Putamen (tissue), 1 donor: ENCODE measurements at regions not wholly inside any gene's neighbourhood (a gene's known extent, or its start where the extent isn't known, plus 50 kb on each side); places are given as distances from the start of the nearest gene placed in this dataset.
"Not testable (repeated sequence)": the region's sequence is repeated elsewhere in the genome, so short reads cannot be mapped to it uniquely, and the experiment has no call there.

Experiments
- DNase-seq: peaks from one replicate; pipeline ENCODE4 v3.0.0-alpha.2; 2016; ENCODE audit warnings: low spot score

DNA sequence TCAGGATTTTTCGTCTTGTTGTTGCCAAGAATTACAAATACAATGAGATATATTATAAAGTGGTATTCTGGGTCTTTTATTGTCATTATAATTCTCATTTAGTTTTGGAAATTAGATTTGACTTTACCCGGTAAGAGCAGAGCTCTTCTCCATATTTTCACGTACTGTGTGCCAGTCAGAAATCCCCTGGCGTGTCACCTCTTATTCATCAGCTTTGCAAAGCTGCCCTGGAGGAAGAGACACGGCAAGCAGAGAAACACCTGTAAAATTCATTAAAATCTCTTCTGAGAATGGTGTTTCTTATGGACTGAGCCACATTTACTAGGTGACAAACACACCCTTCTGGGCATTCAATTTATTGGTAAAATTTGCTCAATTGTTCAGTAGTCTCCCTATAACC lies 440.4 kb downstream of the HINT1 start:
- no peak for DNase-seq

DNA sequence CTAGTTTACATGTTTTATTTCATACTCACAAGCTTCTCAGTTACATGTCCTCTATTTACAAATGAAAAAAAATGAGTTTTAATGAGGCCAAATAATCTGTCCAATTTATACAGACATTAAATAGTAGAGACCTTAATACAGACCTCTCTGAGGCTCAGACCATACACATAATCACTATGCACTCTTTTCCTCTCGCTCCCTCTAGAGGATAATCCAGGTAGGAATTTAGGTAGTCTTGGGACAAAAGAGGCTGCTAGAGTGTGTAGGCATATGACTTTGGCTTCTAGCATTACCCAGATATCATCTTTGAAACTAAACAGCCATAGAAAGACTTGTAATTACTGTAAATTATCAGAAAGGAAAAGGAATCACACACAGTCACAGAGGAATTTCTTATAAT lies 444.7 kb downstream of the HINT1 start:
- no peak for DNase-seq

DNA sequence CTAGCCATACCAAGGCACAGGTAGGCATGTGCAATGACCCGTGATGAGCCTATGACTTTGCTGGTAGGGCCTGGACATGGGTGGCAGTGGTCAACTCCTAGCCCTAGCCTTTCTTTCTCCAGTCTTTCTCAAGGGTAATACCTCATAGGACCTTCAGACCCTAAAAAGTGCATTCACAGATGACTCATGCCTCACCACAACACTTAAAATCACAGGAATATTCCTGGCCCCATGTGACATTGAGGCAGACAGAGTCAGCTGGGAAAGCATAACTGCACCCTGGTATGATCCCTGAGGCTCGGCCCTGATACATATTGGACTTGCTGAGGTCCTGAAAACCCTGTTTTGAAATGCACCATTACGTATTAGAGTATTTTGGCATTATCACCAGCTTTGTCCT lies 449.5 kb downstream of the HINT1 start:
- no peak for DNase-seq

DNA sequence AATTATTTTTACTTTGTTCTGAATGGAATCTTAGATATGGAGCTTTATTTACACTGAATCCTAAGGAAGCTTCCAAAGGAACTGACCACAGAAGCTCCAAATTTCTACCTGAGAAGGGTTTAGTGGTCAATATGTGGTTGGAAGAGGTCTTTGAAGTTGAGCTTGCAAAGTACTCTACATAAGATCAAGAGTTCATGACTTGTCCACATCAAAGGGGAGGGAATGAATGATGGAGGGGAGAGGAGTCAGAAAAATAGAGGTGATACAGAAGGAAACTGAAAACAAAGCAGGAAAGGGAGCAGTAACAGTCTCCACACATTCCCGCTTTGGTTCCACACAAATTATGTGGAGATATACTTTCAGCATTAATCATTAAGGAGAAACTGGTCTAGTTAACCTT lies 450.9 kb downstream of the HINT1 start:
- DNase-seq: no peak

DNA sequence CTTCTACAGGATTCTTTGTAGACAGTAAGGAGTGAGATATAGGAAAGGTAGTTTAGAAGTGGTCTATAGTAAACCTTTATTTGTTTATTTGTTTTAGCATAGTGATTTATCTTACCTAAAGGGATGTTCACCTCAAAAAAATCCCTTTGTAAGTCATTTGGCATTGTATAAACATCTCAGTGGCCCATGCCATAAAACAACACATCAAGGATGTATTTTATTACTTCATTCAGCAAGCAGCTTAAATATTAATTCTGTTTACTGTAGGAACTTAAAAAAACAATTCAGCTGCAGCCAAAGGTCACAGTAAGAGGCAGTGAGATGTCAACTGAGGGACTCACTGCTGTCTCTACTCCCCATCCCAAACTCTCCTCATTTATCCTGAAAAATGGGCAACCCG lies 452.7 kb downstream of the HINT1 start:
- DNase-seq: no peak

DNA sequence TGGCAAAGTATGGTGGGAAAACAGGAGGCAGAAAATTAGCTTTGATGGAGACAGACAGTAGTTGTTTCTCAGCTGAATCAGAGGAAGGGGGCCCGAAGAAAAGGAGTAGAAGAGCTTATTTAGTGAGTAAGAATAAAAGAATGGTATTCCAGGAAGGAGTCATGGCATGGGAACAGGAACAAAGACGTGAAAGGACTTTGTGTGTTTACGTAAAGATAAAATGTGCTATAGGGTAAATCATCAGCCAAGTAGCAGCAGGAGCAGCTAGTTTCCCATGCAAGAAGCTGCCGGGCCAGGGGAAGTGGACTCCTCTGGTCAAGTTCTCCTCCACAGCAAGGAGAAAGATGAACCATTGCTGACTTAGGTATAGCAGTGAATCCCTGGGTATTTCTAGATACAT lies 454.5 kb downstream of the HINT1 start:
- no peak for DNase-seq

DNA sequence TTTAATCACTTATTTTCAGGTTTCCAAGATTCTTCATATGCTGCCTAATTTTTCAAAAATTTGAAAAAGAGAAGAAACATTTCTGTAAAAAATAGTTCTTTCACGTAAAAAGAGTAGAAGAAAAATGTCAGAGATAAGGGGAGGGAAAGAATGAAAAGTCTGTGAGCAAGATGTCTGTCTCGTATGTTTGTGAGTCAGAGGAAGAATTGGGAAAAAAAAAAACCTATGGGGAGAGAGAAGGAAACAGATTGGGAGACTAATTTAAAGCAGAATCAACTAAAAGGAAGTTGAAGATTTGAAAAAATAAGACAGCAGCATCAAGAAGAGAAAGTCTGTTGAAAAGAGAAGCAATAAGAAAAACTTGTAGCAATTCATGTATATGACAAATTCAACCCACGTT lies 456.3 kb downstream of the HINT1 start:
- no peak for DNase-seq

DNA sequence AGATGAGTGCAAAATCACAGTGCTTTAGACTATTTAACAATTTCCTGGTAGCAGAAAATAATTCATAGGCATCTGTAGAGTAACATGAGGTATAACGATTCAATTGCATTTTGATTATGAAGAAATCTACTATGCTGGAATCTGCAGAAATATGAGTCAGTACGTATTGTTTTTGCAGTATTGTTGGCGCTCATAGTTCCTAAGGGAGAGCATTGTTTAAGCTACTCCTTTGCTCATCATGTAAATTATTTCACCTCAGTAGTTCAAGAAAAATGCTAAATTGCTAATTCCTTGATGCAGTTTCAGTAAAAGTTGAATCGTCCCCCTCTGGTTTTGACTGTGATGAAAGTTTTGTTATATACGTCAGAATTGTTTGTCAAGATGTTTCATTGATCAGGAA lies 458.4 kb downstream of the HINT1 start:
- no peak for DNase-seq

DNA sequence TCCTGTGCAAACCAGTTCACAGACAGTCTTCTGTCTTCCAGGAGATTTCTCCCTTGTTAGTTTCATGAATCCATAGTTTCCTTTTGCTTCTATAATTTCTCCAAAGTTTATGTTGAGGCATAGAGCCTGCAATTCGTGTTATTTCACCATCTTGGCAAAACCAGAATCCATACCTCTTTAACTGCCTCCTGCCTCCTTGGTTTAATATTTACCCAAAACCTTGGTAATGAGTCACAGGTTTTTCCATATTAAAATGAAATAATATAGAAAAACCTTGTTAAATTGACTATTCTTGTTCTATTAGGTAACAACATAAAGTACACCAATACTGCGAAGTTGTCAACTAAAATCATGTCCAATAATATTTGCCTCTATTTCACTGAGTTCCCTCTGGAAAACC lies 459.7 kb downstream of the HINT1 start:
- DNase-seq: no peak

DNA sequence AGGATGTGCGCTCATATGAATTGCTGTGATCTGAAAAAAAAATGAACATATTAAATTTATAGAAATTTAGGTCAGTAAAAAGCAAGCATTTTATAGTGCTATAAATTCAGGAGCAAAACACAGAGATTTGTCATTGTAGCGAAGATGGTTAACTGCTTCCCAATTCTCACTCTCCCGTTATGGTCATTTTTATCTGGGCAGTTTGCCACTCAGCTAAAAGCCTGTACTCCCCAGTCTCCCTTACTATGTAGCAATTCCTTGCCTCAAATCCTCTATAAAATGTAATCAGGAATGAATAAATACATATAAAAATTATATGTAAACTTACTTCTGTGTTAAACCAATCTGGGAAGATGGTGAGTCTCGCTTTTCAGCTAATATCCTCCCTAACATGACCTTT lies 471.5 kb downstream of the HINT1 start:
- no peak for DNase-seq

DNA sequence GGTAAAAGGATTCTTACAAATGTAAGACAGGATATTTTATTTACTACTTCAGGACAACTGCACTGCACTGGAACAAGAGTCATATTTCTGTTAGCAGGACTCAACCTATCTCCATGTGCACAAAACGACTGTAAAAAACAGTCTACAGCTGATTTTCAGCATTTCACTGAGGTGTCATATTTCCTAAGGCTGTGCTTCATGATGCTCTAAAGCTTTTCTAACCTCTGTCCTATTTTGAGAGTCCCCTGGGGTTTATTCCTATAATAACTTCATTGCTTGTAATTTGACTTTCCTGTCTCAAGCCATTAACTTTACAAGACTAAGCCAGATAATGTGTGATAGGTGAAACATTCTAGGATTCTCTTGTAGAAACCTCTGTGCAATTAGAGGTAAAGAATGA lies 472.3 kb downstream of the HINT1 start:
- no peak for DNase-seq

DNA sequence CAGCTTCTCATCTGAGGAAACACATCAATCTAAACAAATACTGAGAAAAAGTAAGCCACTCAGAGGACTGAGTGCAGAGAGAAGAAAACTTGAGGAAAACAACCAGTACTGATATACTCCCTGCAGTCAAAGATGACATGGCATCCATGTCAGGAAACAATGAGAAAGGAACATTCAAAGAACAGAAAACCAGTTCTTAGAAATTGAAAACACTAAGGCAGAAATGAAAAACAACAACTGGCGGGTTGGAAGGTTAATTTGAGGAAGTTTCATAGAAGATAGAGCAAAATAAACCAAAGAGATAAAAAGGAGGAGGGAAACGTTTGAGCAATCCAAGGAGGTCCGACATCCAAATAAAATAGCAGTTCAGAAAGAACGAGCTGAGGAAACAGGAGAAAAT lies 475.2 kb downstream of the HINT1 start:
- no peak for DNase-seq

DNA sequence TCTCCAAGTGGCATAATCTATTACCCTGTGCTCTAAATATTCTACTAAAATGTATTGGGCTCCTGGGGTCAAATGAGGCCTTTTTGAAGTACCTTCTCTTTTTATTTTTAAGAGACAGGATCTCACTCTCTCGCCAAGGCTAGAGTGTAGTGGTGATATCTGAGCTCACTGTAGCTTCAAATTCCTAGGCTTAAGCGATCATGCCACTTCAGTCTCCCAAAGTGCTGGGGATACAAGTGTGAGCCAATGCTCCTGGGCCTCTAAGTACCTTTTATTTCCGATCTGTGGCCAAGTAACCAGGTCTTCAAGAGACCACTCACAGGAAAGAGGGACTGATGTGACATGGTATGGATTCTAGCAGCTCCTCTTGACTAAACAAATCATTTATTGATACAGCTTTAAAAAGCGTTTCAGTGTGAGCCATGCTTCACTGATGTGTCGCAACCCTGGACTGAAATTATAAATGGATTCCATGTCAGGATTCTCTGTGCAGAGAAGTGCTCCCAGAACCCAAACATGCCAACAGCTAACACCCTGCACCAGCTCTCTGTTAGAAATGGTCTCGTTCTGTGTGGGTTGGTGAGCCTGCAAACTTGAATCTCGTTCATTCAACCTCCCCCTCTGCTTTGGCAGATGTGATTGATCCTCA lies 477.8 kb downstream of the HINT1 start:
- DNase-seq: no peak

DNA sequence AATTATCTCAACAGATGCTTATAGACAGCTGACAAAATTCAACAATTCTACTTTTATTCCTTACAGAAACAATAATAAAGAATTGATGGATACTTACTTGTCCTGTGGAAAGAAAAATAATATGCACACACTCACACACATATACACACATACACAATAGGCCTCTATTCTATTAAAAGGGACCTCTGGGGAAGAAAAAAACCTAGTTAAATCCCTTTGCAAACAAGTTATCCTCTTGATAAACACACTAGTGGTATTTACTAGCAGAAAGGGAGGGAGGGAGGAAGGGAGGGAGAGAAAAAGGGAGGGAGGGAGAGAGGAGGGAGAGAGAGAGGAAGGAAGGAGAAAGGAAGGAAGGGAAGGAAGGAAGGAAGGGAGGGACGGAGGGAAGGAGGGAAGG lies 486.4 kb downstream of the HINT1 start:
- DNase-seq: no peak

DNA sequence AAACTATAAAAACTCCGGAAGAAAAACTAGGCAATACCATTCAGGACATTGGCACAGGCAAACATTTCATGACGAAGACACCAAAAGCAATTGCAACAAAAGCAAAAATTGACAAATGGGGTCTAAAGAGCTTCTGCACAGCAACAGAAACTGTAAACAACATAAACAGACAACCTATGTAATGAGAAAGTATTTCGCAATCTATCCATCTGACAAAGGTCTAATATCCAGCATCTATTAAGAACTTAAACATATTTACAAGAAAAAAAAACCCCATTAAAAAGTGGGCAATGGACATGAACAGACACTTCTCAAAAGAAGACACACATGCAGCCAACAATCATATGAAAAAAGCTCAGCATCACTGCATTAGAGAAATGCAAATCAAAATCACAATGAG lies 498.6 kb downstream of the HINT1 start:
- no peak for DNase-seq

DNA sequence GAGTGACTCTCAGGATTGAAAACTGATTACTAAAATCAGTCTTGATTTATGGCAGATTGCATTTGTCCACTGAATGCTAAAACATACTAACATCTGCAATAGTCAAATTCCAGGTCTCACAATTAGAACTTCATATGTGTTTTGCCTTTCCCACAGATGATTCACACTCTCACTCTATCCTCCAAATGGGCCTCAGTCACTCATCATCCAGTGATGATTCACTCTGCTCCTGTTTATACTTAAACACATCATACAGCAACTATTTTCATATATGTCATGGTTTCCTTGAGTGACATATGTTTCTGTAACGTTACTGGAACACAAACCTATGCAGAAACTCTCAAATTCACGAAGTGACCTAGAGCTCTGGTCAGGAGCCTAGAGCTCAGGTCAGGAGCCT lies 512.9 kb downstream of the HINT1 start:
- DNase-seq: no peak

DNA sequence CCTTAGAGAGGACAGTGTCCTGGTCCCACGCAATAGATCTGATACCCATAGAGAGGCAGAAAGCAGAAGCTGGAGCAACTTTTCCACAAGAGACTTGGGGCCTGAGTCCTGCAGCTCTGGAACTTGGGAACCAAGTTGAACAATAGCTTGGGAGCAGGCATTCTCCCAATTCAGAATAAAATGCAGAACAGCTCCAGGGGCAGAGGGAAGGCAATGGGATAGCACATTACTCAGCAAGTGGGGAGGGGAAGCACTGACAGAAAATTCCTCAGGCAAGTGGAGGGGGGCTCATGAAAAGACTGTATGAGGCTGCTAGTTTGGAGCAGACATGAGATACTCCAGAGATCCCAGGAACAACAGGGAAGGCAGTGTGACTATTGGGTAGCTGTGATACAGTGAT lies 513.6 kb downstream of the HINT1 start:
- DNase-seq: no peak

DNA sequence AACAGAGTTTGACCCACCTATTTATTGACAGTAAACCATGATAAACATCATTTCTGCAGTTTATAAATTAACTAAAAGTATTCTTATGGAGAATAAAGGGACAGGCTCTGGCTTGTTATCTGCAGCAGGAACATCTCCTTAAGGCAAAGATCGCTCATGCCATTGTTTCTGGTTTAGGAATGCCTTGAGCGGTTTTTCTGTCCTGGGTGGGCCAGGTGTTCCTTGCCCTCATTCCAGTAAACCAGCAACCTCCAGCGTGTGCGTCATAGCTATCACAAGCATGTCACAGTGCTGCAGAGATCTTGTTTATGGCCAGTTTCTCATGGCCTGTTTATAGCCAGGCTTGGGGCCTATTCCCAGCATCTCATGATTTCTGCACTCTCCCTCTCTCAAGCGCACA lies 521.7 kb downstream of the HINT1 start:
- no peak for DNase-seq

DNA sequence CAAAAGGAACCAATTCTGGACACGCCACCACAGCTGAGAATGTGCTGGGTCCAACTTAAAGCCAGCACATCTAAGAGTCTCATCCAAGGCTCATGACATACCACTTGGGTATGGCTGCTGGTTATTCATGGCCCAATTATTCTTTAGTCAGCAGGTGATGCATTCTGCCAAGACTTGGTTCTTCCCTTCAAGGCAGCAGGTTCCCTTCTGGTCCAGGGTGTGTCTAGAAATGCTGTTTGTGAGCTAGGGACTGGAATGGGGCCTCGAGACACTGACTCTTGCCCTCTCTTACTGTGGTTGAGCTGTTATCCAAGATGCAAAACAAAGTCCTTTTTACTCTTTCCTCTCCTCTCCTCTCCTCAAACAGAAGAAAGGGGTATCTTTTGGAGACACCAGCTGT lies 522.6 kb downstream of the HINT1 start:
- DNase-seq: no peak

DNA sequence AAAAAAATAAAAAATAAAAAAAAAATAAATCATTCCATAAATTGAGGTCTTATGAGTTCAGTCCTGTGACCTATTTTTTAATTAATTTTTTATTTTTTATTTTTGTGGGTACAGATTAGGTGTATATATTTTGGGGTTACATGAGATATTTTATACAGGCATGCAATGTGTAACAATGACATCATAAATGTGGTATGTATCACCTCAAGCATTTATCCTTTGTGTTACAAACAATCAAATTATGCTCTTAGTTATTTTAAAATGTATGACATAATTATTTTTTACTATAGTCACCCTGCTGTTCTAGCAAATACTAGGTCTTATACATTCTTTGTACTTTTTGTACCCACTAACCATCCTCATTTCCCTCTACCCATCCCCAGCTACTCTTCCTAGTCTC lies 537.9 kb downstream of the HINT1 start:
- no peak for DNase-seq

DNA sequence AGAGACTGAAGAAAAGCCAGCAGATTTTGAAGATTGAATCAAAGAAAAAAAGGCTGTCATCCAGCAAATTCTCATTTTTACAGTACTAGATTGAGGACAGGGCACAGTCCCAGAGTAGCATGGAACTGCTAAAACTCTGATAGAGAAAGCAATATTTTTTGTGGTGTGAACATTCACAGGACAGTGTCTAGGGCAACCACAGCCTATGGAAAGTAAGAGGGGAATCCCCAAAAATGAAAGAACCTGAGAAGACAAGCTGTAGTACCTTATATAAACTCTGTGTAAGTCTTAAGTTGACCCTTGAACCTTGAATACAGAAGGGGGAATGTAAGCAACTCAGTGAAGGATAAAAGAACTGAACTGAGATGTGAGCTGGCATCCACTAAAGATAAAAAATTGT lies 540.3 kb downstream of the HINT1 start:
- DNase-seq: no peak

DNA sequence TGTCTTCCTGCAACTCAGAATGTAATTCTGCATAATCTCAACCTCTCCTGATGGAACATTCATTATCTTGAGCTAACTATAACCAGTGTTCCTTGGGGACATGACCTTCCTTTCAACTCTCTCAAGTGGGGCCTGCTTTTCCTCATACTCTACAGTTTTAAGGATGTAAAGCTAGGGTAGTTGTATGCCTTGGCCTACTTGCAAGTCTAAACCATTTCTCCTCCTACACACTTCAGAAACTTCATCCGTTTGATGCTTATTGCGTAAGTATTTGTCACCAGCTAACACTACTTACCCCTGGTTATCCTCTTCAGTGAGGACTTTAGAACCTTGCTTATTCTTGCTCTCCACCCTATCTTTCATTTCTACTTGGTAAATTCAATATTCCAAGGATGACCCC lies 548.9 kb downstream of the HINT1 start:
- DNase-seq: no peak

DNA sequence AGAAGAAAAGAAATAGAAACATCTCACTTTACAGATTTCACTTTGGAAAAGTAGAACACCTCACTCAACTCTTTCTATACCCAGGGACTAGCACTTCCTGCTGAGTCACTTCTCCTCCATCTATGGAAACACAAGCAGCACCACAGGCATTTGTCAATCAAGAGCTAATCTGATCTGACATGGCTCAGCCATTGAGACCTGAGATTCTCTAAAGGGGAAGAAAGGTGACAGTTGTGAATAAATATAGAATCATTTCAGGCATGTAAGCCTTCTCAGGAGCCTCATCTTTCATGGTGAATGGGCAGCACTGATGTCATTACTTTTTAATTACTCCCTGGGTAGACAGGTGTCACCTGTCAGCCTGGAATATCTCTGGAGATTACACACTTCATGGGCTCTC lies 559.8 kb downstream of the HINT1 start:
- no peak for DNase-seq

DNA sequence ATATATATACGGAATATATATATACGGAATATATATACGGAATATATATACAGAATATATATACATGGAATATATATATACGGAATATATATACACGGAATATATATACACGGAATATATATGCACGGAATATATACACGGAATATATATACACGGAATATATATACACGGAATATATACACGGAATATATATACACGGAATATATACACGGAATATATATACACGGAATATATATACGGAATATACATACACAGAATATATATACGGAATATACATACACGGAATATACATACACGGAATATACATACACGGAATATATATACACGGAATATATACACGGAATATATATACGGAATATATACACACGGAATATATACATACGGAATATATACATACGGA lies 568.4 kb downstream of the HINT1 start:
- DNase-seq: not testable (repeated sequence)

DNA sequence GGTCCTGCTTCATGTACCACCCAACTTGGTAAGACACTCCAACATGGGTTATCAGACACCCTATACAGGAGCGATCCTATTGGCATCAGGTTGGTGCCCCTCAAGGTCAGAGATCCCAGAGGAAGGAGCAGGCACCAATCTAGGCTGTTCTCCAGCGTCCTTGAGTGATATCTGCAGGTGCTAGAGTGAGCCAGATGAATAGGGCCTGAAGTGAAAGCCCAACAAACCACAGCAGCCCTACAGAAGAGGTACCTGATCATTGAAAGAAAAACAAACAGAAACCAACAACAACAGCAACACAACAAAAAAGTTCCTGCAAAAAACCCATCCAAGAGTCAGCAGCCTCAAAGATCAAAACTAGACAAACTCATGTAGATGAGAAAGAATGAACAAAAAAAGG lies 584.8 kb downstream of the HINT1 start:
- DNase-seq: no peak
